Thyroid gland (tissue), 4 donors: ENCODE measurements at regions not wholly inside any gene's neighbourhood (a gene's known extent, or its start where the extent isn't known, plus 50 kb on each side); places are given as distances from the start of the nearest gene placed in this dataset.

Experiments used
- DNase-seq, 2 donors: peaks; one replicate each; pipeline ENCODE4 v3.0.0-alpha.2; 2019
- H3K27ac ChIP-seq, 3 donors: fragments of 200-600 bp; sonication (generic); 1 replicate in 2 of 3; 2 replicates in 1 of 3; pipeline ENCODE4 v1.5.1; 2016 to 2019; ENCODE audit warnings: mild to moderate bottlenecking in 1 of 3, moderate library complexity in 1 of 3
- H3K27me3 ChIP-seq: fragments of 200-600 bp; sonication (generic); one replicate; pipeline ENCODE4 v1.5.1; 2019
- H3K36me3 ChIP-seq, 2 donors: fragments of 200-600 bp; sonication (generic); one replicate each; pipeline ENCODE4 v1.5.1; 2016 to 2019
- H3K4me1 ChIP-seq, 2 donors: fragments of 200-600 bp; sonication (generic); one replicate each; pipeline ENCODE4 v1.5.1; 2017 to 2019
- H3K4me3 ChIP-seq, 3 donors: fragments of 200-600 bp; sonication (generic); replicated peaks in 1 of 3; 1 replicate in 2 of 3; 2 replicates in 1 of 3; pipeline ENCODE4 v1.5.1; 2016; ENCODE audit warnings: mild to moderate bottlenecking in 1 of 3
- H3K9me3 ChIP-seq: fragments of 200-600 bp; sonication (generic); one replicate; pipeline ENCODE4 v1.5.1; 2017
- CTCF ChIP-seq, 6 experiments: fragments of 200-600 bp in 3 of 6; fragments of 450-650 bp in 3 of 6; sonication (generic) in 3 of 6; IDR thresholded peaks; one replicate each; pipeline ENCODE4 v1.5.1; 2016 to 2019; ENCODE audit warnings: antibody characterized with exemption in 6 of 6, mild to moderate bottlenecking in 2 of 6, inconsistent platforms in 1 of 6, moderate library complexity in 1 of 6
- POLR2A ChIP-seq, 2 donors: fragments of 450-650 bp; IDR thresholded peaks; one replicate each; pipeline ENCODE4 v1.6.1; 2017; ENCODE audit warnings: antibody characterized with exemption in 2 of 2, mild to moderate bottlenecking in 2 of 2, moderate library complexity in 1 of 2
- WGBS, 2 donors: methylation state at CpG; one replicate each; pipeline ENCODE4 v1.1.5; 2017; 5-methylcytosine and 5-hydroxymethylcytosine counted together
- intact Hi-C: fragments of 100-400 bp; cut with DNase I; formaldehyde crosslinking; loops from one replicate; pipeline ENCODE4 v1.15.1; 2023

- Histone ChIP-seq H3K4me3 (no peak overlapping the region), H3K4me1 (no peaks in the 10 kb centered on the region), H3K27me3 (no peaks in the 10 kb centered on the region), H3K27ac (no peak overlapping the region), H3K36me3 (no peaks in the 10 kb centered on the region), H3K9me3 (no peaks in the 10 kb centered on the region)
- intact Hi-C loops: no loop called here
- TF ChIP-seq POLR2A (IDR thresholded peaks at IDR 0.05) (no peak), CTCF (IDR thresholded peaks at IDR 0.05) (no peak)
- 80 to 81% methylated on average over 2 of the region's 2 CpGs for WGBS, 2 donors
- DNase-seq: no peak
These were observed 549.1 kb upstream of the CCNG1 start for GRCh38 chr5:162888268-162888667.

- intact Hi-C loops: no loop called here
- Histone ChIP-seq H3K27me3 (no peaks in the 10 kb centered on the region), H3K36me3 (no peaks in the 10 kb centered on the region), H3K4me3 (no peak overlapping the region), H3K9me3 (no peaks in the 10 kb centered on the region), H3K27ac (no peak overlapping the region), H3K4me1 (no peaks in the 10 kb centered on the region)
- DNase-seq: no peak
- WGBS, 2 donors: 57 to 82% methylated on average over 2 of the region's 2 CpGs
- TF ChIP-seq CTCF (IDR thresholded peaks at IDR 0.05) (no peak), POLR2A (IDR thresholded peaks at IDR 0.05) (no peak)
These were observed 525.5 kb upstream of the CCNG1 start for GRCh38 chr5:162911873-162912272.

- intact Hi-C loops: no loop called here
- Histone ChIP-seq H3K9me3 (no peaks in the 10 kb centered on the region), H3K27ac (no peak overlapping the region), H3K4me3 (no peak overlapping the region), H3K27me3 (no peaks in the 10 kb centered on the region), H3K36me3 (no peaks in the 10 kb centered on the region), H3K4me1 (no peaks in the 10 kb centered on the region)
- 72 to 74% methylated on average over 2 of the region's 2 CpGs for WGBS, 2 donors
- DNase-seq: no peak
- no peak for TF ChIP-seq POLR2A (IDR thresholded peaks at IDR 0.05)
- no peak for TF ChIP-seq CTCF (IDR thresholded peaks at IDR 0.05)
These were observed 521.0 kb upstream of the CCNG1 start for GRCh38 chr5:162916368-162916767.

- no peaks in the 10 kb centered on the region for H3K9me3 ChIP-seq
- 65 to 70% methylated on average over 2 of the region's 2 CpGs for WGBS, 2 donors
- no peak for DNase-seq
- H3K4me3 ChIP-seq: no peak overlapping the region
- no peak overlapping the region for H3K27ac ChIP-seq
- no peaks in the 10 kb centered on the region for H3K36me3 ChIP-seq
- intact Hi-C loops: no loop called here
- TF ChIP-seq POLR2A (IDR thresholded peaks at IDR 0.05) (no peak), CTCF (IDR thresholded peaks at IDR 0.05) (no peak)
- H3K4me1 ChIP-seq: no peaks in the 10 kb centered on the region
- no peaks in the 10 kb centered on the region for H3K27me3 ChIP-seq
These were observed 508.3 kb upstream of the CCNG1 start for GRCh38 chr5:162929104-162929503.

GRCh38 chr5:162931501-162931900, 505.9 kb upstream of the CCNG1 start:
- no peak overlapping the region for H3K27ac ChIP-seq
- H3K27me3 ChIP-seq: no peaks in the 10 kb centered on the region
- H3K9me3 ChIP-seq: no peaks in the 10 kb centered on the region
- no peak overlapping the region for H3K4me3 ChIP-seq
- TF ChIP-seq CTCF (IDR thresholded peaks at IDR 0.05) (no peak), POLR2A (IDR thresholded peaks at IDR 0.05) (no peak)
- H3K4me1 ChIP-seq: no peaks in the 10 kb centered on the region
- intact Hi-C loops: no loop called here
- WGBS, 2 donors: 93 to 94% methylated on average over 2 of the region's 2 CpGs
- H3K36me3 ChIP-seq: no peaks in the 10 kb centered on the region
- DNase-seq: no peak
